ENCODE measurements at regions not wholly inside any gene's neighbourhood (a gene's known extent, or its start where the extent isn't known, plus 50 kb on each side); places are given as distances from the start of the nearest gene placed in this dataset.
"Not testable (repeated sequence)": the region's sequence is repeated elsewhere in the genome, so short reads cannot be mapped to it uniquely, and the experiment has no call there.

- POLR2A ChIA-PET = no interaction called here
- Mint-ChIP-seq H3K4me1 (no peaks in the 10 kb centered on the region), H3K27ac (no peak overlapping the region), H3K4me3 (no peak overlapping the region), H3K36me3 (no peaks in the 10 kb centered on the region), H3K27me3 (no peaks in the 10 kb centered on the region), H3K9me3 (peaks cover 0 to 12% (median 0%) of the 10 kb centered on the region in 9 donors)
- ATAC-seq = no peak
- DNase-seq = no peak
Observed at GRCh38 chr6:114827135-114827534, 484.3 kb upstream of the HS3ST5 start.

- no peak for ATAC-seq
- Mint-ChIP-seq H3K4me3 (no peak overlapping the region), H3K4me1 (no peaks in the 10 kb centered on the region), H3K36me3 (no peaks in the 10 kb centered on the region), H3K27me3 (no peaks in the 10 kb centered on the region), H3K27ac (no peak overlapping the region), H3K9me3 (peaks cover 0 to 10% (median 4%) of the 10 kb centered on the region in 9 donors)
- no peak for DNase-seq
- POLR2A ChIA-PET = no interaction called here
Observed at GRCh38 chr6:114824409-114824808, 481.6 kb upstream of the HS3ST5 start.

GRCh38 chr6:114816678-114817077 lies 473.9 kb upstream of the HS3ST5 start:
- no peak for DNase-seq
- Mint-ChIP-seq H3K4me3 (no peak overlapping the region), H3K27me3 (no peaks in the 10 kb centered on the region), H3K27ac (no peak overlapping the region), H3K36me3 (no peaks in the 10 kb centered on the region), H3K9me3 (peaks cover 0 to 29% (median 9%) of the 10 kb centered on the region in 9 donors), H3K4me1 (no peaks in the 10 kb centered on the region)
- POLR2A ChIA-PET = no interaction called here
- ATAC-seq = no peak

- peaks cover 0 to 34% (median 11%) of the 10 kb centered on the region in 9 donors for H3K9me3 Mint-ChIP-seq
- H3K4me3 Mint-ChIP-seq = no peak overlapping the region
- POLR2A ChIA-PET = no interaction called here
- no peak overlapping the region for H3K27ac Mint-ChIP-seq
- no peak for DNase-seq
- ATAC-seq = no peak
- H3K36me3 Mint-ChIP-seq = no peaks in the 10 kb centered on the region
- no peaks in the 10 kb centered on the region for H3K4me1 Mint-ChIP-seq
- H3K27me3 Mint-ChIP-seq = no peaks in the 10 kb centered on the region
Observed at GRCh38 chr6:114810468-114810867, 467.6 kb upstream of the HS3ST5 start.

- H3K9me3 Mint-ChIP-seq = peaks cover 1 to 18% (median 7%) of the 10 kb centered on the region in 9 donors
- H3K36me3 Mint-ChIP-seq, DNase-seq, H3K4me3 Mint-ChIP-seq, POLR2A ChIA-PET, H3K27me3 Mint-ChIP-seq, ATAC-seq, H3K4me1 Mint-ChIP-seq, H3K27ac Mint-ChIP-seq: not testable (repeated sequence)
Observed at GRCh38 chr6:114805426-114805825, 462.6 kb upstream of the HS3ST5 start.

- Mint-ChIP-seq H3K4me3 (no peak overlapping the region), H3K36me3 (no peaks in the 10 kb centered on the region), H3K9me3 (peaks cover 0 to 5% (median 0%) of the 10 kb centered on the region in 9 donors), H3K27ac (no peak overlapping the region), H3K27me3 (no peaks in the 10 kb centered on the region), H3K4me1 (no peaks in the 10 kb centered on the region)
- ATAC-seq (no peak), DNase-seq (no peak)
- POLR2A ChIA-PET = no interaction called here
Observed at GRCh38 chr6:114796576-114796975, 453.8 kb upstream of the HS3ST5 start.

GRCh38 chr6:114793428-114793827 lies 450.6 kb upstream of the HS3ST5 start:
- H3K9me3 Mint-ChIP-seq = peaks cover 0 to 5% (median 2%) of the 10 kb centered on the region in 9 donors
- POLR2A ChIA-PET = no interaction called here
- no peaks in the 10 kb centered on the region for H3K27me3 Mint-ChIP-seq
- DNase-seq = no peak
- no peaks in the 10 kb centered on the region for H3K36me3 Mint-ChIP-seq
- H3K27ac Mint-ChIP-seq = no peak overlapping the region
- H3K4me3 Mint-ChIP-seq = no peak overlapping the region
- no peaks in the 10 kb centered on the region for H3K4me1 Mint-ChIP-seq
- ATAC-seq = no peak

GRCh38 chr6:114785235-114786127 lies 442.7 kb upstream of the HS3ST5 start:
- DNase-seq (no peak), ATAC-seq (no peak)
- Mint-ChIP-seq H3K4me1 (no peaks in the 10 kb centered on the region), H3K27me3 (no peaks in the 10 kb centered on the region), H3K27ac (no peak overlapping the region), H3K9me3 (peaks cover 0 to 11% (median 3%) of the 10 kb centered on the region in 9 donors), H3K36me3 (no peaks in the 10 kb centered on the region), H3K4me3 (no peak overlapping the region)
- POLR2A ChIA-PET = no interaction called here

GRCh38 chr6:114783783-114784182 lies 441.0 kb upstream of the HS3ST5 start:
- no peaks in the 10 kb centered on the region for H3K4me1 Mint-ChIP-seq
- H3K27ac Mint-ChIP-seq = no peak overlapping the region
- H3K4me3 Mint-ChIP-seq = no peak overlapping the region
- no peaks in the 10 kb centered on the region for H3K27me3 Mint-ChIP-seq
- ATAC-seq = no peak
- DNase-seq = no peak
- H3K9me3 Mint-ChIP-seq = peaks cover 0 to 11% (median 4%) of the 10 kb centered on the region in 9 donors
- H3K36me3 Mint-ChIP-seq = no peaks in the 10 kb centered on the region
- POLR2A ChIA-PET = no interaction called here

GRCh38 chr6:114783083-114783482 lies 440.3 kb upstream of the HS3ST5 start:
- no peak overlapping the region for H3K4me3 Mint-ChIP-seq
- POLR2A ChIA-PET = no interaction called here
- H3K9me3 Mint-ChIP-seq = peaks cover 0 to 11% (median 5%) of the 10 kb centered on the region in 9 donors

GRCh38 chr6:114764866-114765265 lies 422.0 kb upstream of the HS3ST5 start:
- Mint-ChIP-seq H3K9me3 (peaks cover 0 to 28% (median 6%) of the 10 kb centered on the region in 9 donors), H3K36me3 (no peaks in the 10 kb centered on the region), H3K27me3 (no peaks in the 10 kb centered on the region), H3K4me1 (no peaks in the 10 kb centered on the region), H3K4me3 (no peak overlapping the region), H3K27ac (no peak overlapping the region)
- POLR2A ChIA-PET = no interaction called here
- no peak for DNase-seq
- ATAC-seq = no peak

More at GRCh38 chr6:114783083-114783482, 440.3 kb upstream of the HS3ST5 start:
- no peak for ATAC-seq
- H3K36me3 Mint-ChIP-seq = no peaks in the 10 kb centered on the region
- H3K27me3 Mint-ChIP-seq = no peaks in the 10 kb centered on the region
- no peaks in the 10 kb centered on the region for H3K4me1 Mint-ChIP-seq
- no peak overlapping the region for H3K27ac Mint-ChIP-seq
- no peak for DNase-seq

- no peaks in the 10 kb centered on the region for H3K36me3 Mint-ChIP-seq
- DNase-seq (no peak), ATAC-seq (no peak)
- H3K4me1 Mint-ChIP-seq = no peaks in the 10 kb centered on the region
- no peak overlapping the region for H3K27ac Mint-ChIP-seq
- peaks cover 0 to 31% (median 6%) of the 10 kb centered on the region in 9 donors for H3K9me3 Mint-ChIP-seq
- H3K4me3 Mint-ChIP-seq = no peak overlapping the region
- no peaks in the 10 kb centered on the region for H3K27me3 Mint-ChIP-seq
- POLR2A ChIA-PET = no interaction called here
Observed at GRCh38 chr6:114762145-114762544, 419.3 kb upstream of the HS3ST5 start.

- Mint-ChIP-seq H3K4me1 (no peaks in the 10 kb centered on the region), H3K27ac (no peak overlapping the region), H3K9me3 (peaks cover 0 to 13% (median 5%) of the 10 kb centered on the region in 9 donors), H3K36me3 (no peaks in the 10 kb centered on the region), H3K4me3 (no peak overlapping the region), H3K27me3 (no peaks in the 10 kb centered on the region)
- ATAC-seq (no peak), DNase-seq (peak in 1 of 10 donors; percentile 0)
- POLR2A ChIA-PET = no interaction called here
Observed at GRCh38 chr6:114747995-114748625, 405.3 kb upstream of the HS3ST5 start.
